HG03196 (cell line): ENCODE measurements at regions not wholly inside any gene's neighbourhood (a gene's known extent, or its start where the extent isn't known, plus 50 kb on each side); places are given as distances from the start of the nearest gene placed in this dataset.

Source experiments
- ATAC-seq: cut with Tn5 transposase; IDR thresholded peaks from one replicate; pipeline ENCODE4 v1.9.1; 2021; ENCODE audit not compliant: unreplicated experiment

DNA sequence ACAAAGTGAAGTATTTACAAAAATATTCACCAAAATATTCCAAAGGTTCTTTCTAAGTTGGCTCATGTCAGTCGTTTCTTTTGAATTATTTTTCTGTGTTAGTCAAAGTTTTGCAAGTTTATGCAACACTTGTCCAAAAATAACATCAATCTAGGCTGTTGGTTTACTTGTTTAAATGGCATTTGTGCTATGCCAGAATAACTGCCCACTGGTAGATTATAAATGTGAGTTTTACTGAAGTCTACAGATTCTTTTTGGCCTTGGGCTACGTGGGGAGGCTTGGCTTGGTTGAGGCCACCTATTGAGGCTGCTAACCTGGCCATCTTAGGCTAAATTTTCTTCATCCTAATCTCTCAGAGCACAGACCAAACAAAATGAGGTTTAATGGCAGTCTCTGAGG is 1091.9 kb upstream of the RAG2 start:
- ATAC-seq, result no peak

- no peak for ATAC-seq
Observed at GRCh38 chr11:37688456-37688855, 1090.4 kb upstream of the RAG2 start.

DNA sequence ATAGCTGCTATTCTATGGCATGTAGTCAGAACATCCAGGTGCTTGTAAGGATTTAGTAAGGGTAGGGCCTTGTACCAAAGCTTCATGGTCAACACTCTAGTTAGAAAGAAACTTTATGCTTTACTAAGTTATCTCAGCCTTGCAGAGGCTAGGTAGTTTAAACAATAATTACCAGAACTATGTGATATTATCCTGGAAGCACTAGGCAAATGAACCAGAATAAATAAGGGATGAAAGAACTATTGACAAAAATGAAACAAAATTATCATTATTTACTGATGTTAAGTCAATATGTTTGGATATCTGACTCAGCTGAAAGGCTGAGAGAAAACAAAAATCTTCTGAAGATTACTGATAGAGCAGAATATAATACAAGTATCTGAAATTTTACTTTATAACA is 1089.1 kb upstream of the RAG2 start:
- ATAC-seq, result no peak

DNA sequence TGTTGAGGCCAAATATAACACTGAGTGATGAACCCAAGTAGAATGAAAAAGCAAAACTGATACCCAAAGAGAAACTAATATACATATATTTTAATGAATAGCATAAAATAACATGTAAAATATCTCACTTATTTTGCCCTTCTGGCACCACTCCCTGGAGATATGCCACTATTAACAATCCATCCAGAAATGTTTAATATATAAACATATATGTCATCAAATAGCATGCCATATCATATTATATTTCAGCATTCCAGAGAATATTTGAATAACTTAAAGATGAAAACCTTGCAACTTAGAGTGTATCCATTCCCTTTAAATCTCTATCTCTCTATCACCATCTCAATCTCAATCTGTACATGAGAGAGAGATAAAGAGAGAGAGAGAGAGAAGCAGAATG is 1073.3 kb upstream of the RAG2 start:
- no peak for ATAC-seq

- no peak for ATAC-seq
Observed at GRCh38 chr11:37666960-37667359, 1068.9 kb upstream of the RAG2 start.

GRCh38 chr11:37657645-37658044 is 1059.6 kb upstream of the RAG2 start:
- no peak for ATAC-seq

- ATAC-seq, result no peak
Observed at GRCh38 chr11:37647767-37648166, 1049.7 kb upstream of the RAG2 start.

GRCh38 chr11:37643968-37644367 is 1045.9 kb upstream of the RAG2 start:
- no peak for ATAC-seq

DNA sequence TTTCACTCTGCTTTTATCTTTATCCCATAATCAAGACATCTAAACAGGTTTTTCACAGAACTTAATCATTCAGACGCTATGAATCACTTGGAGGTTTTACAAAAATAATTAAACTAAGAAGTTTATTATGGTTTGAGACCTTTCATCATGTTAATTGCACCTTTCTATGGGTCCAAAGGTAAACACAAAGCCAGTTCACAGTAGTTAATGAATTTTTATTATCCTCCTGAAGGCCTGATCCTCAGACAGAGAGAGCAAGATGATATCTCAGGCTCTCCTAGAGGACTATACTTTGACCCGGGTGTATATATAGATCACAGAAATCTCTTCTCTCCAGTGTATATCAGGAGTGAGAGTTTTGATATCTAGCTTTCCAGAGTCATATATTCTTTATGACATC is 1044.3 kb upstream of the RAG2 start:
- no peak for ATAC-seq

GRCh38 chr11:37632748-37633147 is 1034.7 kb upstream of the RAG2 start:
- ATAC-seq, result no peak

GRCh38 chr11:37630866-37631265 is 1032.8 kb upstream of the RAG2 start:
- no peak for ATAC-seq

DNA sequence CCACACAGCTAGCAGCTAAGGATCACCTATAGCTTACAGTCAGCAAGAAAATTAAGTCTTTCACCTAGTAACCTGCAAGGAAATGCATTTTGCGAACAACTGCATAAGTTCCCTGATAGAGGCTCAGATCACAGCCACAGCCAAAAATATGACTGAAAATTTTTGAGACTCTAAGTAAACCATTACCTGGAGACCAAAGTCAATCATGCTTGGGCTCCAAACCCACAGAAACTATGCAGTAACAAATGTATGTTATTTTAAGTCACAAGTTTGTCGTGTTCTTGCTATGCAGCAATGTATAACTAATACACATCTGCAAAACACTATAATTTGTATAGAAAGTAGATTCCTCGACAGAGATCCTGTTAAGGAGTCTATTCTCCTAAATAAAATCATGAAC is 1025.7 kb upstream of the RAG2 start:
- no peak for ATAC-seq

- no peak for ATAC-seq
Observed at GRCh38 chr11:37621662-37622061, 1023.6 kb upstream of the RAG2 start.

DNA sequence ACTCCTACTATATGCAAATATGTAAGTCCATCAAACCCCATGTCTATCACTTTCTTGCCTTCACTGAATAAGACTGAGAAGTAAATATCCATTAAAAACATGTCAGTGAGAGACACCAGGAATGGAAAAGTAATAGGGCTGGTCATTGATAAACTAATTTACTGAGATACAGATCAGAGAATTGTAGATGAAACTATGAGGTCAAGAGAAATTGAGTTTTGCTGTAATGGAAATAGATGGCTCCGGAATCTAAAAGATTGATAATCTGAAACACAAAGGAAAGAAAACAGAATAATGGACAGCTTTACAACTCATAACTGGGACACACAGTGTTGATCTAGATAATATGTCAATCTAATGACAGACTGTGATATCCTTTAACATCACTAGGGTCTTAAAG is 1018.3 kb upstream of the RAG2 start:
- no peak for ATAC-seq

DNA sequence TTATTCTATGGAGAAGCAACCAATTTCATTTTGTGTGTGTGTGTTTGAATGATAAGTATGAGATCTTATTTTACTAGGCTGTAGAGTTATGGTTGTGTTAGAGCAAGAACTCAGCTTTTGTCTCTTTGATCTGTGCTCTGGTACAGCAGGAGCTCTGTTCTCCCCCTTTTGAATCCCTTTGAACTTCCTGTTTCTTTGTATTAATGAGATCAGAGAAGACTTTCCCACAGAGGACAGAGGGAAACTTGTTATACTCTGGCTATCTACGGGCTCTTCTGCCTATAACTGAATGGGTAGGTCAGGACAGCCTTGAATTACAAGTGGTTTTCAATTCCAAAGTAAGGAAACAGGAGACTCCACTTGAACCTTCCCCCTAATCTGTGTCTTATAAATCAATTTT is 1015.0 kb upstream of the RAG2 start:
- no peak for ATAC-seq

DNA sequence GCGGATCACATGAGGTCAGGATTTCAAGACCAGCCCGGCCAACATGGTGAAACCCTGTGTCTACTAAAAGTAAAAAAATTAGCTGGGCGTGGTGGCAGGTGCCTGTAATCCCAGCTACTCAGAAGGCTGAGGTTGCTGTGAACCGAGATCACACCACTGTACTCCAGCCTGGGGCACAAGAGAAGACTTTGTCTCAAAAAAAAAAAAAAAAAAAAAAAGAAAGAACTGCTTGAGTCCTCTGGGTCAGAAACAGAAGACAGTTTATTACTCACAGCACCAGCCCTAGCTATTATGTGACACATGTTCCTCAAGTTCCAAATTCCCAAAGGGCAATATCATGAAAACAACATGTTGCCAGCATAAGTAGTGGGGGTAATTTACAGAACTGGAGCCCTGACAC is 1014.1 kb upstream of the RAG2 start:
- ATAC-seq, result no peak

- ATAC-seq, result no peak
Observed at GRCh38 chr11:37605229-37605628, 1007.2 kb upstream of the RAG2 start.

DNA sequence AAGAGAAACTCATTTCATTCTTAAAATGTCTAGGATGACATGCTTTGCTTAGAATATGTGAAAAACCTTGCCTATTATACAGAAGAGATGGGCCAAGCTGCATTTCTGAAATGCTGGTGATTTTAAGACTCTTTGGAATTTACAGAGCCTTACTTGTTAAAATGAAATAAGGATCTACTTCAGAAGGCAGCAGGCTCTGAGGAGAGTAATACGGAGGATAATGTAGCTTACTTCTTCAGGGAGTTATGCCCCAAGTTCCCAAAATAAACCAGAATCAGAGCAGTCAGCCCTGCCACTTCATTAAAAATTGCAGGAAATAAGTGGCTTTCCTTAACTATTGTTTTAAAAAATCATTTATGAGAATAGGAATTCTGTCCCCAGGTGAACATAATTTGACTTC is 1000.3 kb upstream of the RAG2 start:
- ATAC-seq, result no peak

DNA sequence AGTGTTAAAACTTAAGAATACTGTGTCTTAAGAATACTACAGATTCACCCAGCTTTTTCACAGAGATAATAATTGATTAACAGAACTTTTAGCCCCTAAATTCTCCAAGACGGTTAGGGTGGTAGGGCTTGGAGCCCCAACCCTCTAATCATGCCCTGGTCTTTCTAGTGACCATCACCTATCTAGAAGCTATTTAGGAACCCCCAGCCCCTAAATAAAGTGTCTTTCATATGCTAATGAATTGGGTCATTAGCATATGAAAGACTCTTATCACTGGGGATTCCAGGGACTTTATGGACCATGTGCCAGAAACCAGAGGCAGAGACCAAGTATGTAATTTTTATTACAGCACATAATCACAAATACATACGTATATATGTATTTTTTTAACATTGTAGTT is 999.7 kb upstream of the RAG2 start:
- no peak for ATAC-seq

DNA sequence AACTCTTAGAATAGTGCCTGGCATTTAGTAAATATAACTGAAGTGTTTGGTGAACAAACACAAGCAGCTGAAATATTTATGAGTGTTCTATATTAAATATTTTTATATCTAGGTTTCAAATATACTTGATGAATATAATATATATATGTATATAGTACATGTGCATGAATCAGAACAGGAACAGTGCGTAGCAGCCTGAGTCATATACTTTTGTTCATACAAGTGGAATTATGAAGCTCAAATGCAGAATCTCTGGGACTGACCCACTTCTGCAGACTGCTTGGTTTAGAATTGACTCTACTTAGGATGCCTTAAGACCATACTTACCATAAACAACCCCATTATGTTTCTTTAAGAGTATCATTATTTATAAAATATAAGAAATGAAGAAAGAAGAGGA is 997.8 kb upstream of the RAG2 start:
- ATAC-seq, result no peak

GRCh38 chr11:37574361-37574760 is 976.3 kb upstream of the RAG2 start:
- no peak for ATAC-seq

- ATAC-seq, result no peak
Observed at GRCh38 chr11:37572491-37573171, 974.6 kb upstream of the RAG2 start.

DNA sequence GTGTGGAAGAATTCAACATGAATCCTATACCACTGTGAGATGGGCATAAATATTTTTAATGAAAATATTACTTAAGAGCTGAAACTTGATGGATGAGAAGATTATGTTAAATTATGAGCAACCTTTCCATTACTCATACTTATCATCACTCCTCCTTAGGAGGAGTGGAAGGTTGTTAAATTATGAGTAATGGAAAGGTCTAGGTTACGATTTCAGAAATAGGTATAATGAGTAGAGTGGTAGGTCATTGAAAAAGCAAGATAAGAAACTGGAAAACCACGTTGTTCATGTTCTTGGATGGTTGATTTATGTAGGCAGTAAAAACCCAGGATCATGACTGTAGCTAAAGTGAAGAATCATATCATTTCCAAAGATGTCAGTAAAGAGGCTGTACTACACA is 973.2 kb upstream of the RAG2 start:
- ATAC-seq, result no peak

DNA sequence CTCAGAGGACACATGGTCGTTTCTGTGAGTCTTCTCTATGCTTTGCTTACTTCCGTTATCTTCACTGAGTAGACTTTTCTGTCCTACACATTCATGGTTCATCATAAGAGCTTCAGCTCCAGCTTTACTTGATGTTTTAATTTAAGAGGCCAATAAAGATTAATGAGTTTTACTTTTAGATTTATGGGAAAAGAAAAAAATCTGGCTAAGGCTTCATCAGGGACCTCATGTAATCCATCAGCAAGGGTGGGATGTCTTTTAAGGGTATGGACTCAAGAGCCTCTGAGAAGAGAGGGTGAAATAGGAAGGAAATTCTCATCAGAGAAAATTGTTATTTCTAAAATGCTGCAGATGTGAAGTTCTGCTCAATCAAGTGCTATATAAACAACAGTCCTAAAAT is 963.0 kb upstream of the RAG2 start:
- ATAC-seq, result no peak
